GM21447 (cell line): ENCODE measurements at regions not wholly inside any gene's neighbourhood (a gene's known extent, or its start where the extent isn't known, plus 50 kb on each side); places are given as distances from the start of the nearest gene placed in this dataset.
"Not testable (repeated sequence)": the region's sequence is repeated elsewhere in the genome, so short reads cannot be mapped to it uniquely, and the experiment has no call there.

Experiments used
- ATAC-seq: cut with Tn5 transposase; IDR thresholded peaks from one replicate; pipeline ENCODE4 v1.9.1; 2021; ENCODE audit not compliant: unreplicated experiment

DNA sequence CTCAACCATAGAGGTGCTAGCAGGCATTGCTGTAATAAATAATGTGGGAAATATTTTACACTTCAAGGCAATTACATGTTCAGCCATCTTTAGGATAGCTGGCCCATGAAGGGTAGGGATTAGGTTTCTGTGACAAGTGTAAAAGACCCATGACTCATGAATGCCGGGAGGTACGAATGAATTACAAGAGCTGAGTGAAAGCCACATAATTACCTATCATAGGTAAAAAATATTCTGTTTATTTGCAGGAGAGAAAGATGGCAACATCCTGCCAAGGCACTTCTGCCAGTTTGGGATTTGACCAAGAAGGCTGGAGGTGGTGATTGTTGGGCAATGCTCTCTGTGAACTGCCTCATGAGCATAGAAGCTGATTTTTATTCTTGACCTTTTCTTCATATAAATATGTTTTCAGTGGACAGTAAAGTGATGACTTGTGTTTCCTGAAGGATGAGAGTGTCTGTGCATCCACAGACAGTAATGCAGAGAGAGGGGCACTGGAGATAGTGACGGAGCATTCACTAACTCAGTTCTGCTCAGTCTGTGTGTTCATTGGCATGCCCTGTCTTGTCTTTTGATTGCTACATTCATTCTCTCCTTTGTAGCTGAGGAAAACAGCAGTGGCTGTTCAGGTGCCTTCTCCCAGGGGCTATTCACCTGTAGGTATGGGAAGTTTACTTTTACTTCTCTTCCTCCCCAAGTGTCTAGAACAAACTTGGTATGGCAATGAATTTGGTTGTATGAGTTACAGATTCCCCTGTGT, 481.1 kb downstream of the TFAP2B start:
- ATAC-seq: no peak

DNA sequence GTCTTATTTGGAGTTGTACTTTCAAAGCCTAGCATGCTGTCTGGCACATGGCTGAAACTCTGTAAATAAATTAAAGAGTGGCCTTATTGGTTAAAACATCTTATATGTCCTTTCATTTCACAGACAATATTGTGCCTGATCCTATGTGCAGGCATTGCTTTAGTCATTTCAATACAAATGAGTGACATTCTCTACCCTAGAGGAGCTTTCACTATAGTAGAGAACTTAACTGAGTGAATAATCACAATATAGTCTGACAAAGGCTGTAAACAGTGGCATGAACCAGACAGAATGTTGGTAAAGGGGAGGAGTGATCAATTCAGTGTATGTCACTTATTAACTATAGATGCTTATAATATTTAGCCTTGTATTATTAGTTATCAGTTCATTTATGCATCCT, 481.8 kb downstream of the TFAP2B start:
- ATAC-seq: no peak

DNA sequence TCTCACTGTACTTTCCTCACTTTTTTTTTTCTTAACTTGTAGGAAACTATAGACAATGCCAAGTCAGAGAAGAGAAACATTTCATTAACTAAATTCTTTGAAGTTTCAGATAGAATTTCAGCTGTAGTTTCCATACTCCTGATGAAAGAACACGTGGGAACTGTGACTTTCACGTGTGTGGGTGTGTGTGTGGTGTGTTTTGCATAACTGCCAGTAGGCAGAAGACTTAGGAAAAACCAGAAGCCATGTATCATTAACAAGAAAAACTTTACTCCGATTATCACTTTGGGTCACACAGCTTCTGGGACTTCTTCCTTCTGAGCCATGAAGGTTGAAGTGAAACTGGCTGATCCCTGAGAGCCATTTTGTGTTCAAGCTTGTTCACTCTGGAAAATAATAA, 483.3 kb downstream of the TFAP2B start:
- no peak for ATAC-seq

DNA sequence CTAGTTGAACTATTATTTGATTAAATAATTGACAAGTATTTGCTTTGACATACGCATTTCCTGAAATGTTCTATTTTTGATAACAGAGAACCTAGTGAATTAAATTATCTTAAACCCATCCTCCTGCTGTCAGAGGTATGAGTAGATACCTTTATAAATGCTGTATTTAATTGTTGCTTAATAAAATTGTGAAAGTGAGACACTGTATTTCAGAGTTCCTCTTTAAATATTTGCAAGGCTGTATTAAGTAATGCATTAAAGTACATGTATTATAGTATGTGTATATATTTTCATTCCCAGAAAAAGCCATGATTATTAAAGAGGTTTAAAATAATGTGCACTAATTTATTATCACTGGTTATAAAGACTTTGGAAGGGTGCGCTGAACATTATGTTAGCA, 483.8 kb downstream of the TFAP2B start:
- ATAC-seq: no peak

DNA sequence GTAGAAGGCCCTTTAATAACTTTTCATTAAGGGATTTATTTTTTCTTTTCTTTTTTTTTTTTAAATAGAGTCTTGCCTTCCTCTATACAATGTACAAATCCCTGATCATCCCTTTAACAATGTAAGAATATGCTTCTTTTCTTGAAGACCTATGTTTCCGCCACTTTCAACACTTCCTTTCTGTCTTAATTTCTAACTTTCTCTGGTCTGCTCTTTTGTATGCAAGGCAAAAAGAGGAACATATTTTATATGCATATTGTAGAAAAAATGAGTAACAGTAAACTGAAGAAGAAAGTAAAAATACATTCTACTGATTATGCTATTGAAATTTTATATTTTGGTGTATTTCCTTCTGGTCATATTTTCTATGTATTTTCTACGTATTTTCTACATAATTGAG, 484.7 kb downstream of the TFAP2B start:
- no peak for ATAC-seq

DNA sequence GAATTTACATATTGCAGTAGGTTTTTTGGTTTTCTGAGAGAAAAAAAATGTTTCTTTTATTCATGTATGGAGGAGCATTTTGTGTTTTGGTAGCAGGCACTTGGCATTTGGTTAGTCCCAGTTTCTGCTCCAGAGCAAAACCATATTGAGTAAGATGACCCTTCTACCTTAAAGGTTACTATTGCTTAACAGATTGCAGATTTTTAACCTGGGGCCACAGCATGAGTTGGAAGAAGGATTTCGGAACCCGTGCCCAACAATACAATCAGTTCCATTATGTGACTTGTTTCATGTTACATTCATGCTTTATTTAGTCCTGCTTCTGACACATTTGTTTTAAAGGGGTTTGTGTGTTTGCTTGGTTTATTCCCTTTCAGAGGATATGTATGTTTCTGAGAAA, 496.3 kb downstream of the TFAP2B start:
- no peak for ATAC-seq

DNA sequence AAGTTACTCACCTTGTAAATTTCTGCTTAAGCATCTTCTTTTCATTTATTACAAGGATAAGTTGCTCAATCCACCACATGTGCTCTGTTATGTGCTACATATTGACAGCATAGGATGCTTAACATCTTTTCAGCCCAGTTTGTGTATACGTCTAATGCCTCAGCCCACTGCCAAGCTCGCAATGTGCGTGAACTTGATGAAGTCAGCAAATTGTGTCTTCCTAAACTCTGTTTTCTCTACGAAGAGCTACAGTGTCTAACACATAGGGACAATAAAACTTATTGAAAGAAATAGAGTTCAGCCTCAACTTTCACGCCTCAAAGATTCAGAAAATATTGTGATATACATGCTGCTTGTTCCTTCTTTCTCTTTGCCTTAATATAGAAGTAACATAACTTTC, 500.0 kb downstream of the TFAP2B start:
- ATAC-seq: no peak

DNA sequence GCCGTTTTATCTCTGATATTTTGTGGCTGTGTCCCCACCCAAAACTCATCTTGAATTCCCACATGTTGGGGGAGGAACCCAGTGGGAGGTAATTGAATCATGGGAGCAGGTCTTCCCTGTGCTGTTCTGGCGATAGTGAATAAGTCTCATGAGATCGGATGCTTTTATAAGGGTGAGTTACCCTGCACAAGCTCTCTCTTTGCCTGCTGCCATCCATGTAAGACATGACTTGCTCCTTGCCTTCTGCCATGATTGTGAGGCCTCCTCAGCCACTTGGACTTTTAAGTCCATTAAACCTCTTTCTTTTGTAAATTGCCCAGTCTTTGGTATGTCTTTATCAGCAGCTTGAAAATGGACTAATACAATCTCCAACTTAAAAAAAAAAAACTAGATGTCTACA, 502.8 kb downstream of the TFAP2B start:
- not testable (repeated sequence) for ATAC-seq

DNA sequence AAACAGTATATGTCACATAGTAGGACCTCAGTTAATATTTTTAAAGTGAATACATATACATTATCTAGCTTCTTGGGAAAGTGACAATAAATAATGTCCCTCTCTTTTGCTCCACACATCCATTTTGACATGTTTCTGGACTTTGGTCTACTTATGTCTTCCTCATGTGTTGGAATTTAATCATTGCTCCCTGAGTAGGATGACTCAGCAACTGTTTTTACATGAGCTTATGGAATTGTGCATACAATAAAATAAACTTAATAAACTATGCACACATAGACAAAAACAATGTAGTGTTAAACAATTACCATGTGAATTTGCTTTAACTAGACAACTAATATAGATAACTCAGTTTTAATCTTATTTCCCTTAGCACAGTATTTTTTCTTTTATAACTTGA, 503.8 kb downstream of the TFAP2B start:
- ATAC-seq: no peak

DNA sequence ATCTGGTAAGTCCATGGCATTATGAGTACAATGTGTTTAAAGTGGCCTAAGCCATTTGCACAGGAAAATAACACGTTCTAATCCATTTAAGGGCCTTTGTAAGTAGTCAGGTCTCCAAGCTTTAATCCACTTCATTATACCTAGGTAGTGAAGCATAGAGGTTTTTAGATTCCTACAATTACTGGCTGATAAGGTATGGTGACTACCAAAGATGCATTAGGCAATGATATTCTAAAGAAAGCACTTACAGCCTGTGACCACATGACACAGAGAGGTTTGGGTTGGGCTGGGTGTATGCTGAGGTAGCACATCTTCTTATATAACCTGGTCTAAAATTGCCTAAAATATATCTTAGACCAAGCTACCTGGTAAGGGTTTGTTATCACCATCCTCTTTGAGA, 504.4 kb downstream of the TFAP2B start:
- no peak for ATAC-seq

DNA sequence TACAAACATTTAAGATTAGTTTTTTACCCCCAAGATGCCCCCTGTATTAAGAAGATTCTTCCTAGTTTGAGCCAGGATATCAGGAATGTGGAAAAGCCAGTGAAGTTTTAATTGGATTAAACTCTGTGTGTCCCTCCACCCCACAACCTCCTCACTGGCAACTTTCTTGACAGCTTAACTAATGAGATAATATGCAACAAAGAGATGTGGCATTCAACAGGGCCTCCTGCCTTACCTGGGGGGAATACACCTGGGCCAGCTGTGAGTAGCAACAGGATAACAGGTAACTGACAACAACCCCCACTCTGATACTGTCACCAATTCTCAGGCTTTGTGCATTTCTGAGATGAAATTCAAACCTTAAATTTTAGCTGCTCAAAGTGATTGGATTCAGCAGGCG, 512.3 kb downstream of the TFAP2B start:
- no peak for ATAC-seq

DNA sequence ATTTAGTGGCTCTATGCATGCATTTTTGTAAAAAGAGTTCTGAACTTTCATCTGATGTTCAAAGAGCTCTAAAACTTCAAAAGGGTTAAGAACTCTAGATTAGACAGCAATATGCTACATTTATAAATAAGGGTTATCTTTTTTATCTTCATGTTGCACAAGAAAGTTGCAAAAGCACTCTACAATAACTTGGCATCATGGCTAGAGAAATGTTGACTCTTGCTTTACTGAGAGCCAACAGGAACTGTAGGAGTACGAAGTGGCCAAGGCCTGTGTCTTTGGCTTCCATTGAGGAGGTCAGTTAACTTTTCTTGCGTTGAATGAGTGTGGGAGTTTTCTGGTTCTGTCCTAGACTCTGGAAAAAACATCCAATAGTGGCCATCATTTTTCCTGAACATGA, 516.9 kb downstream of the TFAP2B start:
- ATAC-seq: no peak

DNA sequence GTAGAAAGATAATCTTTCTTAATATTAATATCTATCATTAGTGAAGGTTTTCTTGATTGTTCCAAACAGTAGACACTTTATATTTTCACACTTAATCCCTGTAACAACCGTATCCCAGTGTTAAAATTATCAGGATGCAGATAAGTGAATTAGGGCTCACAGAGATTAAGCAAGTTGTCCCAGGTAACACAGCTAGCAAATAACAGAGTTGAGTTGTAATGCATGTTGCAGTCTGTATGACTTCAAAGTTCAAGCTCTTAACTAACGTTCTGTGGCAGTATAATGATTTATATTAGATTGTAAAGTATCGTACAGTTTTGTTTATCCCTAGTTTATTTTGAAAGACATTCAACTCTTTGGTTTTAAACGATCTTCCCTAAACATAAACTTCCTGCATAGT, 517.5 kb downstream of the TFAP2B start:
- no peak for ATAC-seq

DNA sequence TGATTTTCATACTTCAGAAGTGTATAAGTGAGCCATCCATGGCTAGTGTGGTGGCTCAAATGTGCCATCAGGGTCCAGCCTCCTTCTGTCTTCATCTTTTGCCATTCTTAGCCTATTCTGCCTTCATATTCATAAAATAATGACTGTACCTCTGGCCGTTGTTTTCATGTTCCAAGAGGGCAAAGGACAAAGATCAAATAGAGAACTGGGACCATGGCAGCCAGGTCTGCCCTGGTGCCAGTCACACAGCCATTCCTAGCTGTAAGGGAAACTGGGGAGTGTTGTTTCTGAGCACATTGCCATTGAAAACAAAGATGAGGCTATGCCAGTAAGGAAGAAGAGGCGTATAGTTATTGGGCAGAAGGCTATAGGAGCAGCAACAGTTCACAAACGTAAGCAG, 518.6 kb downstream of the TFAP2B start:
- no peak for ATAC-seq

DNA sequence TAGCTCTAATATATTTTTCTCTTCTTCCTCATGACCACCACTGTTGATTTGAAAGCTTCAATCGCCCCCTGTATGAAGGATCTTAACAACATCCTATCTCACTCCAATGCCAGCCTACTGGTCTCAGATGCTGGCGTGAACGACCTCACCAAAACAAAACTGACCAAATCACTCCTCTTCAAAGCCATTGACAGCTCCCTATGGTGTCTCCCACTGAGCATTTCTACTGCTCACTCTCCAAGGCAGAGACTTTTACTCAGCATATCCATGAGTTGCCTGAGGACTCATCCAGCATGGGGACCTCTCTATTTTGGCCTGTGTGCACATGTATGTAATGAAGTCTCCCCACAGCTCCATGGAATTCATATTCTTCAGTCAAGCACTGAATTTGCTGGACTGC, 520.4 kb downstream of the TFAP2B start:
- no peak for ATAC-seq

DNA sequence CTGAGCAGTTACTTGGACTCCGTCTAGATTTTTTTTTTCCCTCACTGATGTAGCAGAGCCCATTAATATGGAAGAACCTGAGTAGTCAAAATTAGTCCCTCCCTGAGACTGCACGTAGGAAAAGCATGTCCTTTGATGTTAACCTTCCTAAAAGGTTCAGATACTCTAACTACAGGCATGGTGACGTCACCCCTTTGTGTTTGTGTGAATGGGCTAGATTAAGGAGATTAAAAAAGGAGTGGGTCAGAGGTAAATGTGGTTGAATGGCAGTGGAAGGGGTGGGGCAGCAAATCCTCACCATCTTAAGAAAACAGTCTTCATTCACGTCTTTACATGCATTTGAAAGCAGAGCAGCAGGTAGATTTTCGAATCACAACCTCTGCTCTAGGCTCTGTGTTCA, 521.1 kb downstream of the TFAP2B start:
- no peak for ATAC-seq

DNA sequence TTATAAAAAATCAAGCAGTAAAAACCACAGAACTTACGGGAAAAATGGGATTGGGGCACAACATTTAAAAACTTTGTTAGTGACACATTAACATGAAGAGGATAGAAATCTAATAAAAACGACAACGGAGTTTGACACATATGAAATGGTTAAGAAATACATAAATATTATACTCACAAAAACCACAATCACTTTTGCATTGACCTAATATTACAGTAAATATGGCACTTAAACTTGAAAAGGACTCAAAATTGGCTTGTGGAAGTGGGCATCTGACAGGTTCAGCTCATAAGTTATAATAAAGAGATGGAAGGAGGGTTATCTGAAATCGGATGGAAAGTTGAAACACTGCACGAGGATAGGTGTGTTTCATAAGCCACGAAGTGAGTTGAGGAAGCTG, 523.7 kb downstream of the TFAP2B start:
- no peak for ATAC-seq

DNA sequence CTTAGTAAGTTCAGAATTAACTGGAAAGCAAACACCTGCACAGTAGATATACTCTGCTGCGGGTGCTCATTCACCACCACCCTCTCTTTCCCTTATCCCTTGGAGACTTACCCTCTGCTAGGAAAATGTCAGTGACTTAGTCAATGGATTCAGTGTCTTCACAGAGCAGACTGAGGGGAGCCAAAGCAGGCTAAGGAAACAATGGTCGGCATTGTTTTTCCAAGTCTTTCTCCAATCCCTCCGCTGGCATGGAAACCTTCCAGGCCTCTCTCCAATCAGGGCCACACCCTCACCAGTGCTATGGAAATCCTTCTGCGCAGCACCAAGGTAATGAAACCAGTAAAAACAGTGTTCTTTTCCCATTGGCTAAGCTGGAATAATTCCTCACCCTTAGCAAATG, 531.2 kb downstream of the TFAP2B start:
- ATAC-seq: no peak

DNA sequence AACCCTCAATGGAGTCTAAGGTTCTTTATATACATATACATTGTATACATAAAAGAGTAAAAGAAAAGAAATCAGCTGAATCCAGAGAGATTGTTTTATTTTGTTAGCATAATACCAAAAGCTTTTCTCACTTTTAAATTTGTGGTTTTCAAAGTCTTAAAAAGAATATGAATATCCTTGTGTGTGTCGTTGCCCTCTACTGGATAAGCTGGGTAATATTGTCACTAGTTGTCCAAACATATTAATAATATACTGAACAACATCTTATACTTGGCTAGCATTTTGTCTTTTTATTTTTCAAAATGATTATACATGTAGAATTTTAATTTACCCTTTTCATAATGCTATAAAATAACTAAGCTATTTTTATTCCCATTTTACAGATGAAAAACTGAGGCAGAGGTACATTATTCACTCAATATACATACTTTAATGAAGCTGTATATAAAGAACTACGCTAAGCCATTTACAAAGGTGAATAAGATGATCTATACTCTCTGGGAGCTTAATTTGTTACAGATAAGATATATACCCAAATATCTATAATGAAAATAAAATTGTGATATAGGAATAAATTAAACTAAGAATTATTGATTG, 531.7 kb downstream of the TFAP2B start:
- no peak for ATAC-seq

DNA sequence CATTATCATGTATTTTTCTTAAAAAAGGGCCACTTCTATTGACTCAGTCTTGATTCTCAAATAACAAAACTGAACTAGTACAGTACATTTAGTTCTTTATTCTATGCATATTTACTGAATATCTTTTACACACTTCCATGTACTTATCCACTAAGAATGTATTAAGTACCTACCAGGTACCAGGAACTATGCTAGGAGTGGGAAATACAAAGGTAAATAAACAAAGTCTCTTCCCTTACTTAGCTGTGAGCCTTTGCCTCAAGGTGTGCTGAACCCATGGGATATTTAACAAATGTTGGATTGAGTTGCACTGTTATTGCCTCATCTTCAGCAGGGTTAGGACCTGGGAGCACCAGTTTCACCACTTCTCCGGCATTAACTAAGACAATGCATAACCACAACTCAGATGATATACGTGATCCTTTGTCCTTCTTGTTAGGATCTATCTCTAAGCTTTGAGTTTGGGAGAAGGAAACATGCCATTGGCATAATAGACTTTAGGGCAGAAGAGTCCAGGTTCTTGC, 533.9 kb downstream of the TFAP2B start:
- ATAC-seq: no peak

DNA sequence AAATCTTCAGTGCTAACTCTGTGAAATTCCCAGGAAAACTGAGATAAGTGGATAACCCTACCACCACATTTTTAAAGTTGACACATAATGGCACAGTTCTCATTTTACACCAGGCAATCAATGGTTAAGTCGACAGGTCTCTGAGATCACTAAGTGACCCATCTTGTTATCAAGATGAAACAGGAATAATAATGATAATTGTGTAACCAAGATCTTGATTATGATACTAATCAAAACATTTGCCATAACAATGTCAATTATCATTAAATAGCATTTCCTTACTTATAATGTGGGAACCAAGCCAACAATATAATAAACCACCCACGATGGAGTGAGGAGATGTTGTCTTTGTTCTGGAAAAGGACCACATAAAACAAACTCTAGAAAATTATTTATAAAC, 541.6 kb downstream of the TFAP2B start:
- no peak for ATAC-seq

DNA sequence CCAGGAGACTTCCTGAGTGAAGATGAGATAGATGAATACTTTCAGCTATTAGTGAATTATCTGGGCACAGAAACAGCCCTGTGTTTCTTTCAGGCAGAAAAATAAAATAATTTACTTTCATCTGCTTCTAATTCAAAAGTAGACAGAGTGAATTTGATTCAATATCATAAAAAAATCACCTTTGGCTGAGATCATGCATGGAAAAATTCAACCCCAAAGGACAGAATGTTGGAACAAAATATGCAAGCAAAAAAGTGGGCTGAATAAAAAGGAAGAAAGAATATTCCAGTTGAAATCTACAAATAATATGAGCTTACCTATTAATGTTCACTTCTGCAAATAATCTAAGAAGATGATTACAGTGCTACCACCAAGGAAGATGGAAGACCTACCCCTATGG, 546.9 kb downstream of the TFAP2B start:
- ATAC-seq: no peak

DNA sequence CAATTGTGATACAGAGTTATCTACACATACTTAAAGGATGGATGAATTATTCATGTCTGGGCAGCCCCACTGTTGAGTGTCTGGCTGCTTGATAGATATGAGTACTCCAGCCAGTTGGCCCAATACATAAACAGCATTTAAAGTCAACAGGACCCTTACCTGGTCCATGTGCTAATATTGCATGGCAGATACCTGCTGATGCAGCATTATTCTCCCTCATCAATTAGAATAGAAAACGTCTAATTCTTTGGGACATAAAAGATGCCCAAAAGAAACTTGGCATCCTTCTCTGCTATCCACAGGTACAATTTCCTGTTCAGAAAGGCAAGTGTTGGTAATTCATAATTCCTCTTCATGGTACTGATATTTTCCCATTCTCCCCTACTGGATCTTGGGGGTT, 550.8 kb downstream of the TFAP2B start:
- no peak for ATAC-seq
